Tibial nerve (tissue), 4 donors: ENCODE measurements at regions not wholly inside any gene's neighbourhood (a gene's known extent, or its start where the extent isn't known, plus 50 kb on each side); places are given as distances from the start of the nearest gene placed in this dataset.

Experiments used
- DNase-seq, 2 donors: peaks; one replicate each; pipeline ENCODE4 v3.0.0-alpha.2; 2019; ENCODE audit warnings: low spot score in 2 of 2
- H3K27ac ChIP-seq, 4 donors: fragments of 200-600 bp; sonication (generic) in 3 of 4; one replicate each; pipeline ENCODE4 v1.5.1; 2017 to 2019; ENCODE audit warnings: mild to moderate bottlenecking in 1 of 4
- H3K27me3 ChIP-seq, 2 donors: fragments of 200-600 bp; sonication (generic) in 1 of 2; one replicate each; pipeline versions ENCODE4 v1.5.1 to v1.6.0; 2017 to 2019
- H3K36me3 ChIP-seq, 3 donors: fragments of 200-600 bp; sonication (generic); one replicate each; pipeline ENCODE4 v1.5.1; 2018 to 2019
- H3K4me1 ChIP-seq, 4 donors: fragments of 200-600 bp; sonication (generic) in 3 of 4; one replicate each; pipeline ENCODE4 v1.5.1; 2017 to 2019
- H3K4me3 ChIP-seq, 4 donors: fragments of 200-600 bp; sonication (generic) in 3 of 4; one replicate each; pipeline ENCODE4 v1.5.1; 2017 to 2019; ENCODE audit warnings: mild to moderate bottlenecking in 1 of 4, moderate library complexity in 1 of 4
- H3K9me3 ChIP-seq, 4 donors: fragments of 200-600 bp; sonication (generic) in 3 of 4; one replicate each; pipeline ENCODE4 v1.5.1; 2017 to 2019
- CTCF ChIP-seq, 5 experiments: fragments of 200-600 bp in 3 of 5; fragments of 450-650 bp in 2 of 5; sonication (generic) in 3 of 5; IDR thresholded peaks; one replicate each; pipeline ENCODE4 v1.5.1; 2016 to 2019; ENCODE audit warnings: antibody characterized with exemption in 5 of 5, mild to moderate bottlenecking in 3 of 5, moderate library complexity in 2 of 5
- EP300 ChIP-seq, 2 donors: sonication (generic); formaldehyde crosslinking; IDR thresholded peaks; one replicate each; pipeline ENCODE4 v1.6.1; 2017; ENCODE audit warnings: antibody characterized with exemption in 2 of 2, mild to moderate bottlenecking in 1 of 2
- POLR2A ChIP-seq, 2 donors: fragments of 450-650 bp; IDR thresholded peaks; one replicate each; pipeline ENCODE4 v1.6.1; 2017; ENCODE audit warnings: antibody characterized with exemption in 2 of 2, mild to moderate bottlenecking in 2 of 2, moderate library complexity in 2 of 2
- WGBS, 2 donors: methylation state at CpG; one replicate each; pipeline ENCODE4 v1.1.5; 2018; 5-methylcytosine and 5-hydroxymethylcytosine counted together

GRCh38 chr11:109077291-109077920, 344.6 kb upstream of the C11orf87 start:
- DNase-seq: no peak
- Histone ChIP-seq H3K36me3 (no peaks in the 10 kb centered on the region), H3K4me3 (no peak overlapping the region), H3K27me3 (no peaks in the 10 kb centered on the region), H3K4me1 (no peaks in the 10 kb centered on the region), H3K27ac (no peak overlapping the region), H3K9me3 (no peaks in the 10 kb centered on the region)
- 79 to 81% methylated on average over 3 of the region's 3 CpGs for WGBS, 2 donors
- TF ChIP-seq POLR2A (IDR thresholded peaks at IDR 0.05) (no peak), EP300 (IDR thresholded peaks at IDR 0.05) (no peak), CTCF (IDR thresholded peaks at IDR 0.05) (no peak)

- Histone ChIP-seq H3K9me3 (peaks cover 0 to 16% (median 0%) of the 10 kb centered on the region in 4 donors), H3K4me3 (no peak overlapping the region), H3K4me1 (no peaks in the 10 kb centered on the region), H3K27me3 (no peaks in the 10 kb centered on the region), H3K27ac (no peak overlapping the region), H3K36me3 (no peaks in the 10 kb centered on the region)
- WGBS, 2 donors: 65 to 76% methylated on average over 5 of the region's 5 CpGs
- no peak for DNase-seq
- TF ChIP-seq POLR2A (IDR thresholded peaks at IDR 0.05): no peak
- no peak for TF ChIP-seq CTCF (IDR thresholded peaks at IDR 0.05)
- no peak for TF ChIP-seq EP300 (IDR thresholded peaks at IDR 0.05)
Measured at GRCh38 chr11:109085708-109086373, 336.1 kb upstream of the C11orf87 start.

GRCh38 chr11:109086931-109087330, 335.1 kb upstream of the C11orf87 start:
- WGBS, 2 donors: 80 to 84% methylated on average over 1 of the region's 1 CpG
- no peak for TF ChIP-seq CTCF (IDR thresholded peaks at IDR 0.05)
- no peak for TF ChIP-seq POLR2A (IDR thresholded peaks at IDR 0.05)
- no peak for TF ChIP-seq EP300 (IDR thresholded peaks at IDR 0.05)
- DNase-seq: no peak
- Histone ChIP-seq H3K36me3 (no peaks in the 10 kb centered on the region), H3K27ac (no peak overlapping the region), H3K9me3 (peaks cover 0 to 16% (median 0%) of the 10 kb centered on the region in 4 donors), H3K4me3 (no peak overlapping the region), H3K27me3 (no peaks in the 10 kb centered on the region), H3K4me1 (no peaks in the 10 kb centered on the region)

- Histone ChIP-seq H3K9me3 (peaks cover 0 to 16% (median 0%) of the 10 kb centered on the region in 4 donors), H3K4me1 (no peaks in the 10 kb centered on the region)
- WGBS, 2 donors: 70 to 72% methylated on average over 2 of the region's 2 CpGs
Measured at GRCh38 chr11:109088086-109088485, 333.9 kb upstream of the C11orf87 start.

More at GRCh38 chr11:109088086-109088485, 333.9 kb upstream of the C11orf87 start:
- Histone ChIP-seq H3K27ac (no peak overlapping the region), H3K4me3 (no peak overlapping the region), H3K36me3 (no peaks in the 10 kb centered on the region), H3K27me3 (no peaks in the 10 kb centered on the region)
- no peak for DNase-seq
- TF ChIP-seq POLR2A (IDR thresholded peaks at IDR 0.05) (no peak), CTCF (IDR thresholded peaks at IDR 0.05) (no peak), EP300 (IDR thresholded peaks at IDR 0.05) (no peak)
